Amniotic epithelial cell (primary cell): ENCODE measurements at regions not wholly inside any gene's neighbourhood (a gene's known extent, or its start where the extent isn't known, plus 50 kb on each side); places are given as distances from the start of the nearest gene placed in this dataset.
A peak's percentile ranks its signal among the peaks of the same experiment; 100 is the strongest.

ENCODE experiments used
- DNase-seq: peaks from one replicate; pipeline ENCODE4 v3.0.0-alpha.2; 2010; ENCODE audit warnings: low read depth

DNA sequence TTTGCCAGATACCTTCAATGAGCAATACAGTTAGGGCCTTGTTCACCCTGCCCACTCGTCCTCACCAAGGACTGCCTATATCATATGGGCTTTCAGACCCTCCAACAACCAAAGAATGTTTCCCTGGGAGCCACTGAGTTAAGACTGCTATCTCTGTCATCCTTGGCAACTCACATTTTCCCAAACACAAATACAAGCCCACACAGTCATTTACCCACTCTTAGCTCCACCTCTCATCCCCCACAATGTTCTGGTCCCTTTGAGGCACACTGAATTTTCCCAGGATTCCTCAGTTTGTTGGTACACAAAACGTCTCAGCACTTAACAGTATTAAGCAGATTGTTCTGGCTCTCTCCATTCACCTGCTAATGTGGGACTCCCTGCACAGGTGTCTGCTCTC lies 204.6 kb downstream of the TLE3 start:
- DNase-seq = no peak

DNA sequence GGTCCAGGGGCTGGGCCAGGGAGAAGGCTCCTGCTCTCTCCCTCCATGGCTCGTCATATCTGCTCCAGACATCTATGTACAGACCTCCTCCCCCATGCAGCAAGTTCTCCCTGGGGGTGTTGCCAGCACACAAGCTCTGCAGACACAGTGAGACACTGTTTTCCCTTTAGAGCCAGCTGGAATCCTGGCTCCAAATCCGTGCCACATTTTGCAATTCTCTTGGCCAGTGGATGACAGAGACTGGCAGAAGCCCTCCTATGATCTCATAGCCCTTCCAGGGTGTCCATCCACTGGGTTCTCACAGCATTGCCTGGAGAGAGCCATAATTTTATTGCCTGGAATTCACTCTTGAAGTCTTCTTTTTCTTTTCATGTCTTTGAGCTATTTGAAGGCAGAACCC lies 203.9 kb downstream of the TLE3 start:
- DNase-seq = peak; percentile 91

DNA sequence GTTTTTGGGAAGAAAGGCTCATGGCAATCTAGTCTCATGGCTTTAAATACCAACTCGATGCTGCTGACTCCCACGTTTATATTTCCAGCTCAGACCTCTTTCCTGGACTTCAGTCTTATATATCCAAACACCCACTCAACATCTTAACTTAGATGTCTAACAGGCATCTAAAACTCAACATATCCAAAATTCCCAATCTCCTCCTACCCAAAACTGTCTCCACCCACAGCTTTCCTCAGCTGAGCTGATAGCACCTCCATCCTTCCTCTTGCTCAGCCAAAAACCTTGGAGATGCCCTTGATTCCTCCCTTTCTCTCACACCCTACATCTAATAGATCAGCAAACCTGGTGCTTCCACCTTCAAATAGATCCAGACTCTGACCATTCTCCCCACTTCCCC lies 202.5 kb downstream of the TLE3 start:
- DNase-seq = no peak

DNA sequence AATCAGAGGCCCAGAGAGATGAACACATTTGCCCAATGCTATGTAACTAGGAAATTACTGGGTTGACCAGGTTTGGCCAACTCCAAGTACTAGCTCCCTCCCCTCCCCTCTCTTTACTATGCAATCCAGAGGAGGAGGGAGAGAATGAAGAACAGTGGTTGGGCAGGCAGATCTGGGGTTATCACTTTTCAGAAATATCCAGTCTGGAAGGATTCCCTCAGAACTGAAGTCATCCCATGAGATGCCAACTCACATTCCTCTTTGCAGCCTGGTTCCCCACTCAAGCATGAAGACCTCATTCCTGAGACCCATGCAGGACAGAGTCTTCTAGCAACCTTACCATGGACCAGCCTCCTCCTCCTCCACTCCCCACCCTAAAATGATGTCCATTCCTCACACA lies 201.1 kb downstream of the TLE3 start:
- peak; percentile 23 for DNase-seq

DNA sequence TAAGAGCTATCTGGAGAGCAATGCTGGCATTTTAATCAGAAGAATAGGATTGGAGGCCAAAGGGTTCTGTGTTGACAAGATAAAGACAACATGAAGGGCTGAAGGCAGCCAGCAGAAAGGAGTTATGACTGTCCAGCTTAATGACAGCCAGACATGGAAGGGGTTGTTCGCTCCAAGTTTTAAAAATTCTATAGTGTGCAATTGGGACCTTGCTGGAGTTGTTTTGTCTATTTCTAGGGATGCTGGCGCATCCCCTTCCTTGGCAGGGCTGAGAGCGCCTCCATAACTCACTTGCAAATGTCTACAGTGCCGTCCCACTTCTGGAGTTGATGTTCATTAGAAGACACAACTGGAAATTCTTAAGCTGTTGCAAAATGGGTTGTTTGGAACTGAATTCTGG lies 200.7 kb downstream of the TLE3 start:
- no peak for DNase-seq

DNA sequence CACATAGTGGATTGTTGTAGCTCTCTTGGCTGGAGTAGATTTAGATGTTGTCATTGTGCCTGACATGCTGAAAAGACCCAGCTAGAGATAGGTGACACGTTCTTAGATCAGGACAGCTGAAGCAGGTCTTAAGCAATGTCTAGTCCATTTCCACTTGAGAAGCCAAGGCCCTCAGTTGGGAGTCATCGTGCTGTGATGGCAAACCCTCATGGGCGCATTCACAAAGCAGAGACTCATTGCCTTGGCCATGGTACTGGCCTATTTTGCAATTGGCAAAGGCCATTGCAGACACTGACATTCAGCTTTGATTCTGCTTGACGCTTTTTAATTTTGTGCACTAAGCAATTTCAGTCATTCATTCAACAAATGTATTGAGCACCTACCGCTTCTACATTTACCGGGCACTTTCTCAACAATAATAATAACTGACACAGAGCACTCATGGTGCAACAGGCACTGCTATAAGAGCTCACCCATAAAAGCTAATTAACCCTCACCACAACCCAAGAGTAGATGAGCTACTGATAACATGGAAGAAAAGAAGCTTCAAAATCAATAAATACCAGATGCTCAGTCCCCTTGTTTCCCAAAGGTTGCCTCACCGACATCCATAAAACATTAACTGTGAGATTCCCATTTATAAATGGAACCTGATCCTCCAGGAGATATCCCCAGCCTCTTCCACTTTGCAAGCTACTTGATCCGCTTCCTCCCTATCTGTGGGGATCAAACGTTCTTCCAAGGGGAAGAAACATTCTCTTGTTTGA lies 200.1 kb downstream of the TLE3 start:
- DNase-seq = no peak

DNA sequence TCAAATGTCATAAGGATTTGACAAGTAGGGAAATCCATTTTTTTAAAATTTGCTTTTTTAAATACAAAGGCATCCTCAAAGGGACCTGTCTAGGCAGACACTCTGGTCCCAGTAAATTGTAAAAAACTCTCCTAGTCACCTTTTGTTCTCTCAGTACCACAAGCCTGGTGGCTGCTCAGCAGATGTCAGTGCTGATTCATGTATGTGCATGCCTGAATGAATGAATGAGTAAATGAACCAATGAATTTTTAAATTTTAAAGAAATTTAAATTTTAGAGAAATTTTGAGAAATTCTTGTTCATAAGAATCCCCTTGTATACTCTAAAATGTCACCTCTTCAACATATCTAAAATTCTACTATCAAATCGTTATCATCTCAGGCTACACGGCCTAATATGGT lies 199.5 kb downstream of the TLE3 start:
- DNase-seq = no peak

DNA sequence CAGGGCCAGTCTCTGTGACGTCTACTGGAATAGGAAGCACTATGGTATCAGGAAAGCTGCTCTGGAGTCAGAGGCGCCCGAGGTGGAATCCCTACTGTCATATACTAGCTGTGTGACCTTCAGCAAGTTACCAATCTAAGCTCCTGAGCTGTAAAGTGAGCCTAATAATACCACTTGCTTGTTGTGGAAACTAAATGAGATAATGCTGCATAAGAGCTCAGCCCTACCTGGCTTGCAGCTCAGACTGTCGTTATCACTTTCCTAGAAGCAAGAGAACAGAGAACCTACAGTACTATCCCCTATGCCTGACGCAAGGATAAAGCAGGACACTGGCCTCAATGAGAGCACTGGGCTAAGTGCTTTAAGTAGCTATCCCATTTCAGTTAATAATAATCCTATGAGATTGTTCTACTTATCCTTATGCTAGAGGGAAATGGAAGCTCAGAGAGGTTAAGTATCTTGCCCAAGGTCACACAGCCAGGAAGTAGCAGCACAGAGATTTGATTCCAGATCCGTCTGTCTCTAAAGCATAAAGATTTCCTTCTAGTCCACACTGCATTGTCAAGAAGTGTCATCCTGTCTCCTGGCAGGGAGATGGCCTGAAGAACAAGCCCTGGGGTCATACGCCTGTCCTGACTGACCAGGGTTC lies 195.2 kb downstream of the TLE3 start:
- DNase-seq = no peak

DNA sequence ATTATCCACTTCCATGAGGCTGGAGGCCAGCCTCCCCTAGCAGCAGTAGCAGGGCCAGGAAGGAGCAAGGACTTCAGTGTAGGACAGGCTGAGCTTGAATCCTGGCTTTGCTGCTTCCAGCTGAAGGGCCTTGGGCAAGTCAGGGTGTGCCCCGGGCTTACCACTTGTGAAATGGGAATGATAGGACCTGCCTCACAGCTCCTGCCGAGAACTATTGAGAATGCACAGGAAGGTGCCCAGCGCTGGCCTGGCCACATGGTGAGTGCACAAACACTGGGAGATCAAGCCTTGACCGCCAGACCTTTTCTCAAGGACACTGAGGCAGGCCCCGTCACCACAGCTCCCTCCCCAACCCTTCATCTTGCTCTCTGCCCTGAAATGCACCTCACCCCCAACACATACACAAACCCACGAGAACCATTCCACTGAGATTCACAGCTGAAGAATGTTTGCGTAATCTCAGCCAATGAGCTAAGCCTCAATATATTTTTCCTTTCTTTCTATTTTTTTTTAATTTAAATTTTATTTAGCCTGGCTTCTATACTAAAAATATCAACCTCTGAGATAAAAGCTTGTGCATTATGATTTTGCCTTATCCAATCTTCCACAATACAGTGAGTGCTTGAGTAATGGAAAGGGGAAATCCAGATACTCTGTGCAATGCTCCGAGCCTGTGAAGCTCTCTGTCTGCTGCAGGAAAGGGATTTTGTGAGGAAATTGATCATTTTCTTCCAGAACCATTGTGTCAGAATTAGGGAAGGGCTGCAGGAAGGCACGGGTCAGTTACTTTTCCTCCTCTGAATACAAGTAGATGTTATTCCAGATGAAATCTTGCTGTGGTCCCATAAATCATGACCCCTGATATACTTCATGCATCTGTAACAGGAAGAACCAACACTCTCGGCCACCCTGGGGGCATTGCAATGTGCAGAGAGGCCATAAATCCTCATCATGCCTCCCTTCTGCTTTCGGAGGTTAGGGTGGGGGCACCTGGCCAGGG lies 193.9 kb downstream of the TLE3 start:
- peak; percentile 94 for DNase-seq

DNA sequence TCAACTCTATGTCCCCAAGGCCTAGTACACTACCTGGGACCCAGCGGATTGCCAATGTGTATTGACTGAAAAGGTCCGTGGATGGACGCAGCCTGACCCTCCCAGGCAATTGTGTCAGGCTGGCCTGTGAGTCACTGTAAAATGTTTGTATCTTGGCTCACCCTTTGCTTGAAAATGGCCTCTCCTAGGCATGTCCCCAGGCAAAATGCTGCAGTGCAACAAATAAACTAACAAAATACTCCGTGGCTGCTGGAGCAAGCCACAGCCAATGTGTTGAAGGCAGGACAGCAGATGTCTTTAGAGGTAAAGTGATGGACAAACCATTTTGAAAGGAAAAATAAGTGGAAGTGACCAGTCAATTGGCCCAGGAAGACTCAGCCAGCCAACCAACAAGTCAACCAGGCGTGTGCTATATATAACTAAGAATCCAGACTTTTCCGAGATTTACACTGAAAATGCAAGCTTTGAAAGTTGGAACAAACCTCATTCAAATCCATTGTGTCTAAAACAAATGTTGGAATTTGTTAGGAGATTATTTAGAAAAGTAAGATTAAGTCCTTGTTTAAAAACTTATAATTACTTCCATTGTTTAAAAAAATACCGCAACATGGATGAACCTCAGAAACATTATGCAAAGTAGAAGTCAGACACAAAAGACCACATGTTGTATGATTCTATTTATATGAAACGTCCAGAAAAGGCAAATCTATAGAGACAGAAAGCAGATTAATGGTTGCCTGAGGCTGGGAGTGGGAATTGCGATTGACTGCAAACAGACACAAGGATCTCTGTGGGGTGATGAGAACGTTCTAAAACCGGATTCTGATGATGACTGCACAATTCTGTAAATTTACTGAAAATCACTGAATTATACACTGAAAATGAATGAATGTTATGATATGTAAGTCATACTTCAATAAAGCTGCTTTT lies 191.2 kb downstream of the TLE3 start:
- DNase-seq = no peak

DNA sequence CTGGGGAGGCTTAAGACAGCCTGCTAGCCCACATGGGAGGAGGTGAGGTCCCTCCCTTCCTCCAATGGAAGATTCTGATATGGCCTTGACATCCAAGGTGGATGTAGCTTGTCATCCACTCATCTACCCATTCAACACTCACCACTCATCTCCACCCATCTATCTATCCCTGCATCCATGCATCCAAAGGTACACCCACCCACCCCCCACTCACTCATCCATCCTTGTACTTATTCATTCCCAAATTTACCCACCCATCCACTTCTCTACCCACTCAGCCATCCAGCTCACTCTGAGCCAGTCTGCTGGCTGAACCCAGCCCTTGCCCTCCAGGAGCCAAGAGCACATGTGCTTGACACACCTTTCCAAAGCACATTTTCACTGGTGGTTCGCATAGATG lies 189.7 kb downstream of the TLE3 start:
- no peak for DNase-seq

DNA sequence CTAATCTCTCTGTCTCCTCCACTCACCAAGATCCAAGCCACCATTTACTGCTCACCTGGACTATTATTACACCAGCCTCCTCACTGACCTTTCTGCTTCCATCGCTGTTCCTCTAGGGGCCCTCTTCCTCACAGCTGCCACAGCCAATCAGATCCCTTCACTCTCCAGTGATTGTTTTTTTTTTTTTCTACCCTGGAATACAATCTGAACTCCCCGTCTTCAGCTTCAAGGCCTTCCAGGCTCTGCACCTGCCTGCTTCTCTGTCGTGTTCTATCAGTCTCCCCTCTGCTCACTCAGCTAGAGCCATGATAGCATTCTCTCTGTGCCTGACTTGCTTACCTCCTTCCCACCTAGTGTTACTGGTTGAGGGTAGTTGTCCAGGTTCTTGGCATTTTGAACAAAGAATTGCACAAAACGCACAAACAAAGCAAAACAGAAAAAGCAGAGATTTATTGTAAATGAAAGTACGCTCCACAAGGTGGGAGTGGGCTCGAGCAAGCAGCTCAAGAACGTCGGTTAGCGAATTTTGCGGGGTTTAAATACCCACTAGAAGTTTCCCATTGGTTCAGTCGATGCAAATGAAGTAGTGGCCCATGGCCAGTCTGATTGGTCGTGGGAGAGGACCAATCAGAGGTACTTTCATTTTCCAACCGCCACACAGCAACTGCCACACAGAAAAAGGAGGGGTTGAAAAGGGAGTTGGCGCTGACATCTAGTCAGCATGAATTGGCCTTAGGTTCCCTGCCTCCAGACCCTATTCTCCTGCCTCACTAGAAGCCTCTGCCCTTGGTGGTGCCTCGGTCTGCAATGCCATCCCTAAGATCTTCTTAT lies 188.9 kb downstream of the TLE3 start:
- DNase-seq = no peak

DNA sequence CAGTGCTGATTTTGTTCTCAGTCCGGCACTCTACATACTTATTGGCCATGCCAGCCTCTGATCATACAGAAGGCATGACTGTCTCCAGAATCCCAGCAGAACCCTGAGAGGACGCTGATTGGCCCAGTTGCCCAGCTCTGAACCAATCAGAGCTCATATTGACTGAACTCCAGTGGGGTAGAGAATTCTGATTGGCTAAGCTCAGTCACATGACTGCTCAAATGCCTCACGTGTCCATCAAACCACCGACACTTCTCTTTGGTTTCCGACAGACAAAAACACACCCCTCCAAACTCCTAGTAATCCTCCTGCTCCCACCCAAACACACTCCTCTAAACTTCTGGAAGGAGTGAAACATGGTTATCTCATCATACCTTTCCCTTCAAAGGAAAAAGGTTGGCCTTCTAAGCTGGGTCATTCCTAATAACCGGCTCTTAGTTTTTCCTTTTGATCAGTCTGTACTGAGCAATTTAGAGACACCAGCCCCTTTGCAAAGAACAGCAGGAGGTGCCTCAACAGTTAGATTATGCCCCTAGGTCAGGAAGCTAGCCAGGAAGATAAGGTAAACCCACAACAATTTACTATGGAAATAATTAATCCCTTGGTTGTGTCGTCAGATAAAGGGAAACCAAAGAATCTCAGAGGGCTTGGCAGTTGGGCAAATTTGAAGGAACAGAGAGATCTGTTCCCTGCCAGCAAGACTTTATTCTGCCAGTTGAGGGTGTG lies 187.8 kb downstream of the TLE3 start:
- DNase-seq = peak; percentile 63

DNA sequence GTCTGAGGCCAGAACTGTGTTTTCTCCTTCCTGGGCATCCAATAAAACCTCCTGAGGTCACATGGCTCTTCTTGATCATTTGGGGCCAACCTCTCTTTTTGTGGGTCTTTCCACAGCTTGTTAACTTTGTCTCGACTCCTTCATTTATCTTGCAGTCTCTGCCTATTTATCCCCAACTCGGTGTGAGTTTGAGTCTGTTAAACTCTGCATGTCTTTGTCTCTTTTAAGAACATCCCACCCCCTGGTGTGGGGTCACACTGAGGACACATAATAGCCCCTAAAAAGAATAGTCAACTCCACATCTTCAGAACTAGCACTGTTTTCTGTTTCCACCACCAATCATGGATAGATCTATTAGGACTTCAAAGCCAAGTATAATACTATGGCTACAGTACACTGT lies 187.2 kb downstream of the TLE3 start:
- DNase-seq = no peak

DNA sequence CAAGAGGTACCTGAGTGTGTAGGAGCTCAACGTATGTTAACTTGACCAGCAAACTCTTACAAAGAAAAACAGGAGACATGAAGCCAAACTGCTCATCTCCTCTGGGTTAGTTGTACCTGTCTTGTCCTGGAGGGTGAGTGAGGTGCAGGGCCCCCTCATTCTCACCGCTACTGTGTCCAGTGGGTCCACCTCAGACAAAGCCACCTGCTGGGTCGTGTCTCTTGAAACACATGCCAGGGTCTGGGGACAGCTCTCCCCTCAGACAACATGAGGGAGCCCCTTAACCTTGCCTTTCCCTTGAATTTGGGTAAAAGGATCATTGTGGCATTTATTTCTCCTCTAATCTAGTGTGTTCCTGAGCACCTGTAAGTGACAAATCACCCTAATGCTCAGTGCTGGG lies 185.6 kb downstream of the TLE3 start:
- DNase-seq = no peak

DNA sequence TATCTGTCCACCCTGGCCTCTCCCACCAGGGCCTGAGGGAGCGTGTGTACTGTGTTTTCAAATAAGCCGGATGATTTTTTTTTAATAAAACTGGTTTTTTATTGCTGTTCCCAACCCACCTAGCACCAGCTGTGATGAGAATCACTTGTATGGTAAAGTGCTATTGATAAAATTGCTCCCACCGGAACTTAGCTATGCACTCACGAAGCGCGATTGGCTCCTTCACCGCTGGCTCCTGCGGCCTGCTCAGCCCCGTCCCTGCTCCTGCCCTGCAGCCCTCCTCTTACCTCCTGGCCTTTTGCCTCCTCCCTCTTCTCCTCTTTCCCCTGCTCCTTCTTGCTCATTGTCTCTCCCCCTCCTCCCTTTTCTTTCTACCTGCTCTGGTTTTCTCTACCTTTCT lies 183.7 kb downstream of the TLE3 start:
- no peak for DNase-seq

DNA sequence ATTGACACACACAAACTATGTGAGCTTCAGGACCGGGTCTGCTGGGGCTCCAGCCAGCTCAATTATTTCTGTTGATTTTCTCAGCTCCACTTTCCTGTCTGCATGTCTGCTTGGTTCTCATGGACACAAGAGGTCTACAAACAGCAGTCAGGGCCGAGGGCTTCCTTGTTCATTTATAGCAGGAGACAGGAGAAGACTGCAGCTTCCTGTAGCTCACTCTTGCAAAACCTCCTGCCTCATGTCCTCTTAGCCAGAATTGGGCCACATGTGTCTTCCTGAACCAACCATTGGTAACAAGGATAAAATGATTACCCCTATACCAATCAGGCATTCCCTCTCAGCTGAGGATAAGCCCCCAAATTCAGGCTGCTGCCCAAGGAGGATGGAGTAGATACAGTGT lies 182.8 kb downstream of the TLE3 start:
- DNase-seq = no peak

DNA sequence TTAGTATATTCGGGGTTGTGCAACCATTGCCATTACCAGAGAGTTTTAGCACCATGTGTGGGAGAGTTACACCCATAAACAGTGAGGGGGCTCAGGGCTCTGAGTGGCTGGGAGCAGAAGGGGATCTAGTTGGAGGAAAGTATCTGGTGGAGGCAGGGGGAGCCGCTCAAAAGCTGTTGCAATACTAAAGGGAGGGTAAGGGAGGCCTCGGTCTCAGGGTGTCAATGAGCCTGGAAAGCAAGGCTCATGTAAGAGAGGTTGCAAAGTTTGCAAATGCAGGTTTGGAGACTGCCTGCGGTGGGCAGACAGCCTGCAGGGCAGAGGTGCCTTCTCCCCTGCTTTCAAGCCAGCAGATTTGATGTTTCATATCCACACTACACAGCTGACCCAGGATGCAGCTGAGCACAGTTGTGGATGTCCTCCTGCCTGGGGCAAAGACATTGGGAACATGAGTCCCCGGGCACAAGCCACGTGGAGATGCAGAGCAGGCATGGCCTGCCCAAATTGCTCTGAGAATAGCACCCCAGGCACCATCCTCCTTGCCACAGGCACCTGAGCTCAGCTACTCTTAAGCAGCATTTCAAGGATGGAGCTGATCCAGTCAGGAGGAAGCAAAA lies 181.4 kb downstream of the TLE3 start:
- no peak for DNase-seq

DNA sequence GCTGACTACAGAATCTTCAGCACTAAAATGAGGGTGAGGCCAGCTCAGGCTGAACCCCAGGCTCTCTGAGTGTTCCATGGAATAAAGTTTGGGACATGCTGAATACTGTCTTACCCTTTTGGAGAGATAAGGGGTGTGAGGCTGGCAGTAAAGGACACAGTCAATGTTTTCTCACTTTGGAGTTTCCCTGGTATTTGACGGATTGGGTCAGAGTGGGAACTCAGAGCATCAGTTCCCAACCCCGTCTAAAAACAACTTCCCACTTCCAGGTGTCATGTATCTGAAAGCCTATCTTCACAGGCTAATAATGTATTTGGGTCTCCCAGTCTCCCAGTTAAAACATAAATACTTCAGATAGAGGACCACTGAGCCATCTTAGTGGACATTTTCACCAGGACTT lies 180.7 kb downstream of the TLE3 start:
- DNase-seq = no peak

DNA sequence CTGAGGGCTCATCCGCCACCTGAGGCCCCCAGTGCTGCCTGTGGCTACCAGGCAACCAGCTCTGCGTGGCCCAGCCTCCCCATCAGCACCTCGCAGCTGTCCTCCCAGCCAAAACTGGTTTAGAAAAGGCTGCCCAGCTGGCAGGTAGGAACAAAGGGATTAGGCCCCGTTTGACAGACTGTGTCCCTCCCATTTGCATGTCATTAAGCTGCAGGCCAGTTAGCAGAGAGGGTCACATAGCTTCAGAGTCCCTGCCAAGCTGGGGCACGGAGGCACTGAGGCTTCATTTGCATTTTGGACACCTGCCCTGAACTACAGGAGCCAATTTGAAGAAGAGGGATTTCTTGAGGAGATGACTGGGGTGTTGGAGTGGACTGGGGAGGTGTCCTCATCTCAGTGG lies 177.9 kb downstream of the TLE3 start:
- DNase-seq = no peak
